GM21367 (cell line): ENCODE measurements at regions not wholly inside any gene's neighbourhood (a gene's known extent, or its start where the extent isn't known, plus 50 kb on each side); places are given as distances from the start of the nearest gene placed in this dataset.
"Not testable (repeated sequence)": the region's sequence is repeated elsewhere in the genome, so short reads cannot be mapped to it uniquely, and the experiment has no call there.

Experiments used
- ATAC-seq: cut with Tn5 transposase; IDR thresholded peaks from one replicate; pipeline ENCODE4 v1.9.1; 2021; ENCODE audit not compliant: unreplicated experiment

DNA sequence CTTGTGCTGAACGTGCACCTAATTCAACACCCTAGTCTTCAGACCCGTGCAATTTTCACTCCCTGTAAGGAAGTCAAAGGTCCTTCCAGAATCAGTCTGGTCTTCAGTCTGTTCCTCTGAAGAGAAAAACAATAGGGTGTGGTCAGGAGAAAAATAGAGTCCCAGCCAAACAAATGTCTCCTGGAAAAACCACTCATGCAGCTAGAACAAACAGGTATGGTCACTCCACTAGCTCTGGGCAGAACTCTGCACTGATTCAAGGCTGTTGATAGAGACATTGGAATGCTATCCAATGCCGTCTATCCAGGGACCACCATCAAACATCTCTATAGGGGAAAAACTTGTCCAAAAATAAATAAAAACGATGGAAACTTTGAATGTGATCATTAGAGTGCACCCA lies 81.8 kb upstream of the MAP3K1 start:
- ATAC-seq, result no peak

DNA sequence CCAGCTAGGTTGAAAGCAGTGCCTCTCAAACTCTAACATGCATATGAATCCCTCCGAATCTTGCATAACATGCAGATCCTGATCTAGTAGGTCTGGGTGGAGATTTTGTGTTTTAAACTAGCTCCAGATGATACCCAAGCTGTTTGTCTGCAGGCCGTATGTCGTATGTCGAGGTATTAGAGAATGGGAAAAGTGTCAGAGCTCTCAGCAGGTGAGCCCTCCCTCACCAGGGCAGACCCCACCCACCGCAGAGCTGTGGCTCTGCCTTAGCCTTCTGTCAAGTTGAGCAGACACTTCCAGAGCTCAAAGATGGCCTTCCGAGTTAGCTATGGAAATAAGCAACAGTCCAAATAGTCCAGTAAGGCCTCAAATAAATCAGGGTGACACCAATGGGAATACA lies 83.2 kb upstream of the MAP3K1 start:
- no peak for ATAC-seq

DNA sequence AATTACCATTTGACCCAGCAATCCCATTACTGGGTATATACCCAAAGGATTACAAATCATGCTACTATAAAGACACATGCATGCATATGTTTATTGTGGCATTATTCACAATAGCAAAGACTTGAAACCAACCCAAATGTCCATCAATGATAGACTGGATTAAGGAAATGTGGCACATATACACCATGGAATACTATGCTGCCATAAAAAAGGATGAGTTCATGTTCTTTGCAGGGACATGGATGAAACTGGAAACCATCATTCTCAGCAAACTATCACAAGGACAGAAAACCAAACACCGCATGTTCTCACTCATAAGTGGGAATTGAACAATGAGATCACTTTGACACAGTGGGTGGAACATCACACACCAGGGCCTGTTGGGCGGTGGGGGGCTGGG lies 83.9 kb upstream of the MAP3K1 start:
- ATAC-seq, result not testable (repeated sequence)

DNA sequence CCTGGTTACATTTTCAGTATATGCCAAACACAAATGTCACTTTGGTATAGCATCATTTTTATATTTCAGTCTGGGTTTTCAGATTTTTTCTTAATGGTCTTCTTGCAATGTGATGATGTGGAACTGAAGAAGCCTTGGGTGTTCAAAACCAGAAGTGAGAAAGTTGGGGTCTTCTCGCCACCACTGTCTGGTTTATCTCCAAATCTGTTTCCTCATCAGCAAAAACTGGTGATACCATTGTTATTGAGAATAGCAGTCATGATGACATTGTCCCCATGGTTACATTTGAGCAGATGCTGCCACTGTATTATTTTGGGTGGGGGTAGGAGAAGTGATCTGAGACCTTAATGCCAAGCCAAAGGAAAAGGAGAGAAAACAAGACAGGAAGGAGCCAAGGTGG lies 85.9 kb upstream of the MAP3K1 start:
- ATAC-seq, result no peak

DNA sequence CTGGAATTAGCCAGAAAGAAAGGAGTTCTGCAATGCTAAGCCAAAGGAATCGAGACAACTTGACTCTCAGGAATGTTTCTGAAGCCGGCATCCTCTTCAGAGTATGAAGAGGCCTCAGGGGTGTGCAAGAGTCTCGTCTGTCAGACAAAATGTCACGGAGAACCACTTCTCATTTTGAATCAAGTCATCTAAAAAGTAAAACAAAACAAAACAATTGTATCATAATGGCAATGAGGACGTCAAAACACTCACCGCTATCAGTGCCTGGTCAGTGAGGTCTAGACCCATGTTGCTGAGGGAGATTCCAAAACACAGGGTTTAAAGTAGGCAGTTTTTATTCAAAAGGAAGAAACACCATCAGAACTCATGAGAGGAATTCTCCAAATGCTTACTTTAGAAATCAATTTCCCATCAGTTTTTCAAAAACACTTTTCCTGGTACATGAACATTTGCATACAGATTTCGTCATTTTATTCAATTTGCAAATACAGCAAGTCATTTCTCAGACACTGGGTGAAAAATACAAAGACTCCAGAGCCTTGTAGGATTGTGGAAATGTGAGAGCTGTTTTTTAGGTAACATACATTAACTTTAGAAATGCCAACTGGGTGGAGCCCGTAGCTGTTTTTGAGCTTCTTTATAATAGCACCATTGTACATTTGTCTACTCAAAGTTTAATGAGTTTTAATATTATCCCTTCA lies 89.5 kb upstream of the MAP3K1 start:
- no peak for ATAC-seq

DNA sequence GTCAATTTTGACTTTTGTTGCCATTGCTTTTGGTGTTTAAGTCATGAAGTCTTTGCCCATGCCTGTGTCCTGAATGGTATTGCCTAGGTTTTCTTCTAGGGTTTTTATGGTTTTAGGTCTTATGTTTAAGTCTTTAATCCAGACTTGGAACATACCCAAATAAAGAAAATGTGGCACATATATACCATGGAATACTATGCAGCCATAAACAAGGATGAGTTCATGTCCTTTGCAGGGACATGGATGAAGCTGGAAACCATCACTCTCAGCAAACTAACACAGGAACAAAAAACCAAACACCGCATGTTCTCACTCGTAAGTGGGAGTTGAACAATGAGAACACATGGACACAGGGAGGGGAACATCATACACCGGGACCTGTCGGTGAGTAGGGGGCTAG lies 90.5 kb upstream of the MAP3K1 start:
- not testable (repeated sequence) for ATAC-seq

DNA sequence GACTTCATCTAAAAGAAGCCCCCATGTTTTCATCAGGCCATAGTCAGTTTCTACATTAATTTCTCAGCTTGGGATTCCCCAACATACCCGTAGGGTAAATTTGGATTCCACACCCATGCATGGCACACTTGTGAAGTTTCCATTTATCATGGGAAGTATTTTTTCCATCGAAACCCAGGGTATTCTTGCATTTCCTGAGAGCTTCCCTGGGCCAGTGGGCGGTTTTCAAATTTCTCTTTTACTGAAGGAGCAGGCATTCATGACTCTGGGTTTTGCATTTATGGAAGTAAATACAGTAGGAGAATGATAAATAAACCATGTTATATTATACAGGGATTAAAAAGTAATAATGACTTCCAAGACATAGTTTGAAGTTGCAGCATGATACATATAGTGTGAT lies 93.0 kb upstream of the MAP3K1 start:
- no peak for ATAC-seq

DNA sequence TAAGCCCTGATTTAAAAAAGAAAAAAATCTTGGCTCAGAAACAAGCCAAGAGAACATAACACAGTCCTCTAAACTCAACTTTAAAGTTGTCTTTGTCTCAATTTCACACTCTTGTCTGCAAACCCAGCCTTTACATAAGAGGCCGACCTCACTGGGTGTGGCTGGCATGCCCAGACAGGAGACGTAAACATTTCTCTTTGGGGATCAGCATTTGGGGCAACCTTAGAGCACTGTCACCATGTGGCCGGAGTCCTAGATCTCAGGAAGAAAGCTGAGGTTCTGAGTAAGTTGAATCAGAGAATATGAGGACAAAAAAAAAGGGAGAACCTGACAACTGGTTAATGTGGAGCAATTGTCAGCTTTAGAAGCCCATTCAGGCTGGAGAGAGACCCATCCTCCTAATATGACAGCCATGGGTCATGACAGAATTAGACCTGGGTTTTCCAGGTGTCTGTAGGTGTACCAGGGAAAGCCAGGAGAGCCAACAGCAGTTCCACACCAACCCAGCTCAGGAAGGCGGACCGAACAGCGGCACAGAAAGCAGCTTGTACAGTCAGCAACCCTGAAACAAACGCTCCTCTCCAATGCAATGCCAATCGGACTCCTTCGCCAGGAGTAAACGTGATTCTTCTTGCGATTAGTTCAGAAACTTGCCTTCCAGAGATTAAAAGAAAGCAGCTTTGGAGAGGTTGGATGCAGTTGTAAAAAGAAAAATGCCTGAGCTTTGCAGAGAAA lies 97.9 kb upstream of the MAP3K1 start:
- no peak for ATAC-seq

DNA sequence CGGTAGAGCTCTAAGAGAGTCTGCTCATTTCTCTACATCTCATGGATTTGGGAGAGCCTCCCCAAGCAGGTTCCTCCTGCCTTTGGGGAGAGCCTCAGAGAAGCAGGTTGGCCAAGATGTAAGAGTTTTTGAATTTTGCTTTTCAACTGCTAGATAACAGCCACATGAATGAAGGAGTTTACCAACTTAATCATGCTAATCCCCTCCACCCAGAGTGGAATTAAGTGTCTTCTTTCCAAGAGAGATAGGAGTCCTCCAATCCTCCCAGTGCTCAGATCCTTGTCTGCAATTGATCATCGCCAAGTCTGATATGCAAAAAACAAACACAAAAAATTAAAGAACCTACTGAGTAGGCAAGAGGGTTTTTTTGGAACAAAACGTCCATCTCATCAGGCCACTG lies 99.4 kb upstream of the MAP3K1 start:
- ATAC-seq, result no peak

DNA sequence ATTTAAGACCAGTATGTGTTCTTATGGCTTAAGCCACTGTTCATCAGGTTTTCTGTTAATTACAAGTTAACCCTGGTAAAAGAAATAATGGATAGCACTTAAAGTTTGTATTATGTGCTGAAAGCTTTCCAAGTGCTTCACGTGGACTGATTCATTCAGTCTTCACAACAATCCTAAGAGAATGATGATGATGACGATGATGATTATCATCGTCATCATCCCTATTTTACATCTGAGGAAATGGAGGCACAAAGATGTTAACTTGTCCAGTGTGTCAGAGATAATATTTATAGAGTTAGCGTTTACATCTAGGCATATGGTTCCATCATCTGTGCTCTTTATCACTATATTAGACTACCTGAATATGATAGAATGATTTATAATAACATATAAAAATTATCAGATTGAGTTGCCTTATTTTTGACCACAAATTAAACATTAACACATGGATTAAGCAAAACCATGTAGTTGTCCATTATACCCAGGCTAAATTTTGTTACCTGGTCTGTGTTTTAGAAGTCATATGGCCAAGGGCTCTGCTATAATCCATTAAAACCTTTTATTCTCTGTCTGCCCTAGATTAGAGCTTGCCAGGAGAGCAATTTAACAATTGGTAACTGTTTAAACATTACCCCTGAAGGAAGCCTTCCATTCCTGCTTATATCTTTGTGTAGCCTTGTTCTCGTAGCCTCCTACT lies 102.3 kb upstream of the MAP3K1 start:
- ATAC-seq, result no peak

DNA sequence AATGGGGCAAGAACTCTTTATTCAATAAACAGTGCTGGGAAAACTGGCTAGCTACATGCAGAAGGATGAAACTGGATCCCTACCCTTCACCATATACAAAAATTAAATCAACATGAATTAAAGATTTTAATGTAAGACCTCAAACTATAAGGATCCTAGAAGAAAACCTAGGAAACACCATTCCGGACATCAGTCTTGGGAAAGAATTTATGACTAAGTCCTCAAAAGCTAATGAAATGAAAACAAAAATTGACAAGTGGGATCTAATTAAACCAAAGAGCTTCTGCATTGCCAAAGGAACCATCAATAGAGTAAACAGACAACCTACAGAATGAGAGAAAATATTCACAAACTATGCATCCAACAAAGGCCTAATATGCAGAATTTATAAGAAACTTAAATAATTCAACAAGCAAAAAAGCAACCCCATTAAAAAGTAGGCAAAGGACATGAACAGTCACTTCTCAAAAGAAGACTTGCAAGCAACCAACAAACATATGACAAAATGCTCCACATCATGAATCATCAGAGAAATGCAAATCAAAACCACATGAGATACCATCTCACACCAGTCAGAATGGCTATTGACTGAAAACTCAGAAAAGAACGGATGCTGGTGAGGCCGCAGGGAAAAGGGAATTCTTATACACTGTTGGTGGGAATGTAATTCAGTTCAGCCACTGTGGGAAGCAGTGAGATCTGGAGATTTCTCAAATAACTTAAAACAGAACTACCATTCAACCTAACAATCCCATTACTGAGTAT lies 104.3 kb upstream of the MAP3K1 start:
- ATAC-seq, result no peak

DNA sequence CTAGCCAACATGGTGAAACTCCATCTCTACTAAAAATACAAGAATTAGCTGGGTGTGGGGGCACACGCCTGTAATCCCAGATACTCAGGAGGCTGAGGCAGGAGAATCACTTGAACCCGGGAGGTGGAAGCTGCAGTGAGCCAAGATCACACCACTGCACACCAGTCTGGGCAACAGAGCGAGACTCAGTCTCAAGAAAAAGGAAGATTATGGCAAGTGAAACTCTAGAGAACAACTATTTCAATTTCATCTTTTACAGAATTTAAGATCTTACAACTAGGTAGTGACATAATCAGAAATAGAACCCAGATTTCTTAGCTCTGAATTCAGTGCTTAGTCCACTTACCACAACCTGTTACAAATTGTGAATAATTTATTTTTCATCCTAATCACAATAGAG lies 108.8 kb upstream of the MAP3K1 start:
- no peak for ATAC-seq

DNA sequence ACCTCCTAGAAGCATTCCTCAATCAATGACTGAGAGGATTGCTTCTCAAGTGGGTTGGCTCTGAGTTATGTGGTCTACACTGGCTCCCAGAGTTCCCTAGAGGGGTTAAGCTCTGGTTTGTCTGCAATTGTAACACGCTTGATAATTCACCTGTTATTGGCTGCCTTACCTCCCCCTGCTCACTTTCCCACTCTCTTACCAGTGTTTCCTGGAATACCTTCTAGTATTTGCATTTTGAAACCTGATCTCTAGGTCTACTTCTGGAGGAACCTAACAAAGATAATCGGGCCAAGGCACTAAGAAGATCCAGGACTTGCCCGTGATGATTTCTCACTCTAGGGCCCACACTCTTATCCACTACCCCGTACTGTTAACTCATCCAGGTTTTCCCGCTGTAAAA lies 110.1 kb upstream of the MAP3K1 start:
- ATAC-seq, result no peak

DNA sequence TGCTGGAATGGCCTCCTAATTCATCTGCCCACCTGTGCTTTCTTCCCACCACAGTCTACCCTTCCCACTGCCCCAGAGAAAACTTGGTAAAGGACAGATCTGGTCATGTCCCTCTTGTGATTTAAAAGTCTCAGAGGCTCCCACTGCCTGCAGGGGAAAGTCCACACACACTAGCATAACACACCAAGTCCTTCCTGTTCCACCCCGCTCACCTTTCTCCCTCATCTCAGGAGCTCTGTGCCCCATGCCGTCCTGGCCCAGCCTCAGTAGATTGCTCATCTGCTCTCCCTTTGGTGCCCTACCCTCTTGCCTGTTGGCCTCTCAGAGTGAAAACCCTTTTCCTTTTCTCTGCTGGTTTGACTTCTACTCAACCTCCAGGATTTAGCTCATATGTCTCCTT lies 111.4 kb upstream of the MAP3K1 start:
- ATAC-seq, result no peak

DNA sequence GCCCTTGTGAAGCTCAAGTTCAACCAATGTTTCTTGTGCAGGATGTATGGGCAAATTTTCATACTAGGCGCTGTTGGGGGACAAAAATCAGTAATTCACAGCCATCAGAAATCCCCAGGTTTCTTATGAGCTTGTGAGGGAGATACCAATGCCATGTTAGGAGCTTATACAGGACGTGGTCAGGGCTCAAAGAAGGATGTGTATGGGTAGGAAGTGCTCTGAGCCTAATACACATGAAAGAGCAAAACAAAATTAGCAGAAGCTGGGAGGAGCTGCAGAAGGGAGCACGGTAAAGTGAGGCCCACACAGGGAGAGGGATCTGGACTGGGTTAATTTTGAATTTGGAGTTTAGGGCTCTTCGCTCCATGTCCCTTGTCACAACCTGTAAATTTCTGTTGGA lies 114.6 kb upstream of the MAP3K1 start:
- no peak for ATAC-seq

DNA sequence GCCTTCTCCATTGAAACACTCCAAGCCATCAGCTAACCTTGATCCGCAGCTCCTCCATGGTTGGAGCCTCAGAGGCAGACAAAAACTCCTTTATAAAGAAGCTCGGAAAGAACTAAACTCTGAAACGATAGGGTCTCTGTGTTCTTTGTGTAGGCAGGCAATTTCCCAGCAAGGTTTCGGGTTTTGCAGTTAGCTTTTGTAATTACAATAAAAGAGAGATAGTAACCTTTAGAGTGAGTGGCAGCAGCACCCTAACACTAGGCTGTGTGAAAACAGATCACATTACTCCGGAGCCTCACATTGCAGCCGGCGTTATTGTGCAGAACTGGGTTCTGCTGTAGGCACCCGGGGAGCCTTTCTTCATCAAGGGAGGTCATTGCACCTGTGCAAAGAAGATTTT lies 115.8 kb upstream of the MAP3K1 start:
- no peak for ATAC-seq

DNA sequence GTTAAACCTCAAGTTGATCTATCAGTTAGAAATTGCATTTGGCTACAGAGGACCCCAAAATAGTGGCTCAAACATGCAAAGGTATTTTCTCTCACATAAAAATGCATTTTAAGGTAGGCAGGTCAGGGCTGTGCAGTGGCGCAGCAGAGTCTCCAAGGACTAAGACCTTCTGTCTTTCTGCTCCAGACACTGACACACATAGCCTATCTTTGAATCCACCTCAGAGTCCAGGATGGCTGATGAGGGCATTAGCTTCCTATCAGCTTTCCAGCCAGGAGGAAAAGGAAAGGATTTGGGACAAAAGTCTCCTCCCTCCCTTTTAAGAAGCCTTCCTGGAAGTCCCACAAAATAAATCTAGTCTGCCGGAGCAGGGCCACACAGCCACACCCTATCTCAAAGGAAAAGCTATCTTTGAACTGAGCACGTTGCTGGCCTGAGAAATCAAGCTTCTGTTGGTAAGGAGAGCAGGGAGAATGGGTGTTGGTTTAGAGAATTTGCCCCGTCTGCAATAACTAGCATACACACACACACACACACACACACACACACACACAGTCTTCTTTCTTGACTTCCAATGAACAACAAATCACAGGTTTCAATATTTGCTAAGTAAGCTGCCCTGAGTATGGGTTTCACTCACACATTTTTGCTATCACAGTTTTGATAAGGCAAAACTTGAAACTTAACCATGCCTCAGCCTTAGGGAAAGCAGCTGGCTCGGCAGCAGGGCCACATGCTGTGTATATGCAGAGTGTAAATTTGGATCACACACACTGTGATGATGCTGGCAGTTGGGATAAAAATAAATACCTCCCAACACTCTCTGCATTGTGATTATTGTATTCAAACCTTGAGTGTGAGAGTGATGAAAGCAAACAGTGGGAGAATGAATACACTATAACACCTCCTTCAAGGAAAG lies 116.6 kb upstream of the MAP3K1 start:
- ATAC-seq, result no peak

DNA sequence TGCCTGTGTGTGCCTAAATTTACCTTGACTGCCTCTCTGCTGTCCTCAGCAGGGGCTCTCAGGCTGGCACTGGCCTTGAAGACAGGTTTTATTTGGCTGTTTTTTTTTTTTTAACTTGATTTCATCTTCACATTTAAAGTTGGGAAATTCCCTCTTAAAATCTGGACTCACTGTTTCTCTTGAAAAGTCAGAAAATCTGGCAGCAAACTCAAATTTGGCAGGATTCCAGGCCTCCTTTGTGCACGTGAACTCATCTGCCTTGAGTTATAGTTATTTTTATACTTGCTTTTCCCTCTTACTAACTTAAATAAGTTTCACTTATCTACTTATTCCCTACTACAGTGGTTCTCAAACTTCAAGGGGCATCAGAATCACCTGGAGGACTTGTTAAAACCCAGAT lies 118.4 kb upstream of the MAP3K1 start:
- no peak for ATAC-seq

DNA sequence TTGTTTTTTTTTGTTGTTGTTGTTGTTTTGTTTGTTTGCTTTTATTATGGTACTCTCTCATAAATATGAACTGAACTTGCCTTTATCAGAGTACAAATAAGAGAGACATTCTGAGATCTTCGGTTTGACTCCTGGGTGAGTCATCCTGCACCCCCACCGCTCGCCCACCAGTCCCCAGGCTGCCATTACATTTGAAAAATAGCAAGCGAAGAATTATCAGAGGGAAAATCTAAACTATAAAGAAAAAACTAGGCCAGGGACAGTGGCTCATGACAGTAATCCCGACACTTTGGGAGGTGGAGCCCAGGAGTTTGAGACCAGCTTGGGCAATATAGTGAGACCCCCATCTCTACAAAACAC lies 122.1 kb upstream of the MAP3K1 start:
- ATAC-seq, result no peak

DNA sequence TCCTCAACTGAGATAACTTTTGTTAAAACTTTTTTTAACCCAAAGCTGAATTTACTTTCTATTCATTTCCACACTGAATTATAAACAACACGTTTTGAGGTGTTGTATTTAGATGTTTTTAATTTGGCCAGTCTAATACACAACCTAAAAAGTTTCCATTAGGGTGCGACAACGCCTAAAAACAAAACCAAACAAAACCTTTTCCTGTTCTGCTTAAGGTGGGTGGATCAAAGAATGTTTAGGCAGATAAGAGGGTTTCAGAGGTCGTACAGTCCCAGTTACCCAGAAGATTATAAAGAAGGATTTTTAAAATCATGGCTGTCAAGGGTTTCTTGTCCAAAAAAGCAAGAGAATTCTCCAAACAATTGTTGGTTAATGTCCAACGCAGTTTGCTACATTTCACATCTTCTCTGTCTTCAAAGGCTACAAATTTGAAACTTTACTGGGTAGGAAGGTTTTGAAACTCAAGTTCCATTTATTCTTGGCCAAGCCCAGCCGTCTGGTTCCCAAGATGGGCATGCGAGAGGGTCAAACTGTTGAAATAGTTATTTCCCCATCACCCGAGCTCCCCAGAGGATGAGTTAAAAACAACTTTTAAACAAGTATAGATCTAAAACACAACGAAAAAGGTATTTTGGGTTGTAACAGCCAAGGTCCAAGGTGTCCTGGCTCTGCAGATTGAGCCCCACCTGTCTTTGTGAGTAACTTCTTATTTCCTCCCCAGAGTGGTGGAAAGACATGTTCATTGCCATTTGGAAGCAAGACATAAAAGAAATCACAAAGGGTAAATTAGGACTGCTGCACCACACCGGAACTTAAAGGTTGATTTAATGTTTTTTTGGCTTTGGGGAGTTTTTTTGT lies 122.8 kb upstream of the MAP3K1 start:
- no peak for ATAC-seq
